ENCODE measurements at regions not wholly inside any gene's neighbourhood (a gene's known extent, or its start where the extent isn't known, plus 50 kb on each side); places are given as distances from the start of the nearest gene placed in this dataset.

- in situ Hi-C loops (cut with MboI; ENCODE audit: low pct_unique_long_range_greater_than_20kb, low sequenced_read_pairs, unreplicated experiment) = loop anchor here (25.0 kb wide), 1 partner anchor 1694 kb away; no protein-coding TSS in a partner anchor
- TF ChIP-seq CTCF (IDR thresholded peaks at IDR 0.05; ENCODE audit: extremely low read depth, insufficient read depth, missing control alignments) = no peak
- DNase-seq (ENCODE audit: low spot score) = no peak
Observed at GRCh38 chr5:50968356-50969149, 302.1 kb downstream of the PARP8 start.

GRCh38 chr5:50969151-50970031 lies 303.0 kb downstream of the PARP8 start:
- no peak for DNase-seq (ENCODE audit: low spot score)
- in situ Hi-C loops (cut with MboI; ENCODE audit: low pct_unique_long_range_greater_than_20kb, low sequenced_read_pairs, unreplicated experiment) = loop anchor here (25.0 kb wide), 1 partner anchor 1693 kb away; no protein-coding TSS in a partner anchor
- TF ChIP-seq CTCF (IDR thresholded peaks at IDR 0.05; ENCODE audit: extremely low read depth, insufficient read depth, missing control alignments) = no peak

DNA sequence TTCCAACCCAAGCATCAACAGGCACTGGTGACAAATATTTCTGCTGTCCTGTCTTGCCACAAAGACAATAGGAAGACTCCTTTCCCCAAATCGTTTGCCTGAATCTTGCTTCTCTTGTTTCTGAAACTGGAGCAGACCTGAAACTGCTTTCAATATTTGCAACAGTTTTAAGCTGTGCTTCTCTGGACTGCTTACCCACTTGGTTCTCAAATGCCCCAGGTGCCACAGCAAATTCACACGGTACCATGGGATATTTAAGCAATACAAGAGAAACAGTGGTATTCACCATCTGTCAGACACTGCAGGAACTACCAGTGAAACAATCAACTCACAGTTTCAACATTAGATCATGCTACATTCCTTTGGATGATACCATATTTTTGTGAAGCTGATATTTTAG lies 309.4 kb downstream of the PARP8 start:
- DNase-seq (ENCODE audit: low spot score) = no peak
- in situ Hi-C loops (cut with MboI; ENCODE audit: low pct_unique_long_range_greater_than_20kb, low sequenced_read_pairs, unreplicated experiment) = no loop called here

GRCh38 chr5:50978924-50979323 lies 312.5 kb downstream of the PARP8 start:
- no peak for DNase-seq (ENCODE audit: low spot score)
- no peak for TF ChIP-seq CTCF (IDR thresholded peaks at IDR 0.05; ENCODE audit: extremely low read depth, insufficient read depth, missing control alignments)
- in situ Hi-C loops (cut with MboI; ENCODE audit: low pct_unique_long_range_greater_than_20kb, low sequenced_read_pairs, unreplicated experiment) = no loop called here

More for the DNA sequence above, 309.4 kb downstream of the PARP8 start:
- TF ChIP-seq CTCF (IDR thresholded peaks at IDR 0.05; ENCODE audit: extremely low read depth, insufficient read depth, missing control alignments) = no peak

- TF ChIP-seq CTCF (IDR thresholded peaks at IDR 0.05; ENCODE audit: extremely low read depth, insufficient read depth, missing control alignments) = no peak
- in situ Hi-C loops (cut with MboI; ENCODE audit: low pct_unique_long_range_greater_than_20kb, low sequenced_read_pairs, unreplicated experiment) = no loop called here
- no peak for DNase-seq (ENCODE audit: low spot score)
Observed at GRCh38 chr5:50984640-50985039, 318.2 kb downstream of the PARP8 start.

GRCh38 chr5:50990296-50990924 lies 324.0 kb downstream of the PARP8 start:
- in situ Hi-C loops (cut with MboI; ENCODE audit: low pct_unique_long_range_greater_than_20kb, low sequenced_read_pairs, unreplicated experiment) = no loop called here
- no peak for TF ChIP-seq CTCF (IDR thresholded peaks at IDR 0.05; ENCODE audit: extremely low read depth, insufficient read depth, missing control alignments)

More at GRCh38 chr5:50990296-50990924, 324.0 kb downstream of the PARP8 start:
- no peak for DNase-seq (ENCODE audit: low spot score)
